ENCODE measurements at regions not wholly inside any gene's neighbourhood (a gene's known extent, or its start where the extent isn't known, plus 50 kb on each side); places are given as distances from the start of the nearest gene placed in this dataset.
A peak's percentile ranks its signal among the peaks of the same experiment; 100 is the strongest.

DNA sequence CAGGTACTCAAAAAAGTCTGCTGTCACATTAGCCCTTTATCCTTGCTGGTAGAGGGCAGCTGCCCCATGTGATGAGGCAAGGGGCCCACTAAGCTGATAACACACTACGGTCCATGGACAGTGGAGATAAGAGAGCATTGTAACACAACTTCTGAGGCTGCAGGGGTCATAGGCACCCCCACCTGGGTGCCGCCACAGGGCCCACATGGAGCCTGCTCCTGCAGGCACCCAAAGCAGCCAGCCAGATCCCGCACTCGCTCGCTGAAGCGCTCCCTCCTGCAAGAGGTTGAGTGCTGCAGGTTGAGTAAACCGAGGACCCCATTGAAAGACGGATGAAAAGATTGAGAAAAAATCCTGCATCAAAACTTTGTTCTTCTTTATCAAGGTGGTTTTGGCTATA lies 566.3 kb upstream of the NOVA1 start:
- H3K4me3 ChIP-seq (ENCODE audit: low read depth, low read length) = no peak overlapping the region
- DNase-seq (ENCODE audit: low read depth) = no peak
- TF ChIP-seq, protein P1, sequence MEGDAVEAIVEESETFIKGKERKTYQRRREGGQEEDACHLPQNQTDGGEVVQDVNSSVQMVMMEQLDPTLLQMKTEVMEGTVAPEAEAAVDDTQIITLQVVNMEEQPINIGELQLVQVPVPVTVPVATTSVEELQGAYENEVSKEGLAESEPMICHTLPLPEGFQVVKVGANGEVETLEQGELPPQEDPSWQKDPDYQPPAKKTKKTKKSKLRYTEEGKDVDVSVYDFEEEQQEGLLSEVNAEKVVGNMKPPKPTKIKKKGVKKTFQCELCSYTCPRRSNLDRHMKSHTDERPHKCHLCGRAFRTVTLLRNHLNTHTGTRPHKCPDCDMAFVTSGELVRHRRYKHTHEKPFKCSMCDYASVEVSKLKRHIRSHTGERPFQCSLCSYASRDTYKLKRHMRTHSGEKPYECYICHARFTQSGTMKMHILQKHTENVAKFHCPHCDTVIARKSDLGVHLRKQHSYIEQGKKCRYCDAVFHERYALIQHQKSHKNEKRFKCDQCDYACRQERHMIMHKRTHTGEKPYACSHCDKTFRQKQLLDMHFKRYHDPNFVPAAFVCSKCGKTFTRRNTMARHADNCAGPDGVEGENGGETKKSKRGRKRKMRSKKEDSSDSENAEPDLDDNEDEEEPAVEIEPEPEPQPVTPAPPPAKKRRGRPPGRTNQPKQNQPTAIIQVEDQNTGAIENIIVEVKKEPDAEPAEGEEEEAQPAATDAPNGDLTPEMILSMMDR (conservative IDR thresholded peaks at IDR 0.05; ENCODE audit: low read depth, low read length) = no peak

DNA sequence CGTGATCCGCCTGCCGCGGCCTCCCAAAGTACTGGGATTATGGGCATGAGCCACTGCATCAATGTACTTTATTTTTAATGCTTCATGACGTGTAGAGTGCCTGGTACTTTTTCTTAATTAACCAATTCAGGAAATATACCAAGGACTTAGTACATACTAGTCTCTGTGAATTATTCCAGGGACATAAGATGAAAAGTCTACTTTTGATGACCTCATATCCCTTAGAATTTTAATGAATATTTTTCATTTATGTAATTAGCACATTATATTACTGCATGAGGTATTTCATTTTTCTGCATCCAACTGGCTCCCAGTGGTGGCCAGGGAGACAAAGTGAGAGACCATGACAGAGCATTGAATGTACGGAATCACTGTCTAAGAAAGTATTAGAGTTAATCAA lies 577.7 kb upstream of the NOVA1 start:
- H3K4me3 ChIP-seq (ENCODE audit: low read depth, low read length) = no peak overlapping the region
- TF ChIP-seq, protein P1 (conservative IDR thresholded peaks at IDR 0.05; ENCODE audit: low read depth, low read length) = no peak
- no peak for DNase-seq (ENCODE audit: low read depth)

DNA sequence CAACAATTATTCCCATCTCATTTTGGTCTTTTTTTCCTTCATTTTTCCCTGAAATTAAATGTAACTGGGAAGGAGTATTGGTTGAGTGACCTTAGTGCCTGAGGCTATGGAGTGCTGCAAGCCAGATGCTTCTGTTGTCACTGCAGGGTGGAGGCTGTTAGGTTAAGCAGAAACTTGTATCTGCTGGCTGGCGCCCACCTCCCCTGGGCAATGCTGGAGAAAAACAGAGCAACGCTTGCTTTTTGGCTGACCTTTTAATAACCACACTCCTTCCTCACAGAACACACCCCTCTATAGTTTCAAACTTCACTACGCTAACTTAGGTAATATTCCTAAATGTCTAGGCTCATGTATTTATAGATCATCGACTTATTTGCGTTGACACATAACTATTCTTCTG lies 583.5 kb upstream of the NOVA1 start:
- no peak for DNase-seq (ENCODE audit: low read depth)
- TF ChIP-seq, protein P1 (conservative IDR thresholded peaks at IDR 0.05; ENCODE audit: low read depth, low read length) = no peak
- H3K4me3 ChIP-seq (ENCODE audit: low read depth, low read length) = no peak overlapping the region

DNA sequence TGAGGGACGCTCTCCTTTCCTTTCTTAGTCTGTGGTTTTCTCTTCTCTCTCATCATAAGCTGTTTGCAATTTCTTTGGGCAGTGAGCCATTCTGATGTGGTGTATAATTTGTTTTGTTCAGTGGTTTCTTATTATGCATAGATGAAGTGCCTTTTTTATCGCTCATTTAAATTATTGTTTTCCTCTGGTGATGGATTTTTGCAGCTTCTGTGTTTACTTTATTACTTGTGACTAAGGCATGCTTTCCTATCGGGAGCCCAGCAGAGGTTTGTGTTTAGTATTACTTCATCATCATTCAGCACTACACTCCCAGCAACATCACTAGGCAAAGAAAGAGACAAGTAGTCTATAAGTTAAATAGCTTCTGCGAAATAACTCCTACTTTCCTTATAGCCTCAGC lies 586.6 kb upstream of the NOVA1 start:
- TF ChIP-seq, protein P1 (conservative IDR thresholded peaks at IDR 0.05; ENCODE audit: low read depth, low read length) = no peak
- no peak overlapping the region for H3K4me3 ChIP-seq (ENCODE audit: low read depth, low read length)
- peak; percentile 3 for DNase-seq (ENCODE audit: low read depth)

DNA sequence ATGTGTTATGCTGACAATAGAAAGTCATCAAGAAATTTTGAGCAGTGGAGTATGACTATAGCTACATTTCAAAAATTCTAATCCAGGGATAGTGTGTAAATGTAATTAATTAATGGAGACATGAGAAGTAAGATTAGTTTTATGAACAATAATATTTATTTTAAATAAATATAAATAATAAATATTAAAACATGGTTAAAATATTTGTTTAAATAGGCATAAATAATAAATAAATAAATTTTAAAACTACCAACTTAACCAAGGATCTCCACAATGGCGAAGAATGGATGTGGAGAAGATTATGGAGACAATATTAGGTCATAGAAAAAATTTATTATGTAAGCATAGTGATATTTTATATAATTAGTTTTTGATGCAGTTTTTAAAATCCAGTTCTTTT lies 588.2 kb upstream of the NOVA1 start:
- TF ChIP-seq, protein P1 (conservative IDR thresholded peaks at IDR 0.05; ENCODE audit: low read depth, low read length) = no peak
- DNase-seq (ENCODE audit: low read depth) = no peak
- no peak overlapping the region for H3K4me3 ChIP-seq (ENCODE audit: low read depth, low read length)

DNA sequence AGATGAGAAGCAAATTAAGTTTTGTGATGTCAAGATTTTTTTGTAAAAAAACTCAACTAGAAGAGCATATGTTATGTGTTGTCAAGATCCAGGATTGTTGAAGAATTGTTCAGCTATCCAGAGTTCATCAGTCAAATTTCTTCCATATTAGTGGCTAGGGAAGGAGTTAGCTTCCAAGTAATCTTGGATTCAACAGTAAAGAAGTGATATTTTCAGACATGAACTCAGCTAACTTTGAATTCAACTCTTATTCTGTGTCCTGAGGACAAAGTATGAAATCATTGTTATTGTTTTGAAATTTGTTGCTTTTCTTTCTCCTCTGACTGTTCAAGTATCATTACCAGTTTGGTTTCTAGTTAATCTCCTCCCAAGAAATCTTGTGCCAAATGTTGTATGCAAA lies 589.3 kb upstream of the NOVA1 start:
- TF ChIP-seq, protein P1 (conservative IDR thresholded peaks at IDR 0.05; ENCODE audit: low read depth, low read length) = no peak
- no peak overlapping the region for H3K4me3 ChIP-seq (ENCODE audit: low read depth, low read length)
- DNase-seq (ENCODE audit: low read depth) = no peak

DNA sequence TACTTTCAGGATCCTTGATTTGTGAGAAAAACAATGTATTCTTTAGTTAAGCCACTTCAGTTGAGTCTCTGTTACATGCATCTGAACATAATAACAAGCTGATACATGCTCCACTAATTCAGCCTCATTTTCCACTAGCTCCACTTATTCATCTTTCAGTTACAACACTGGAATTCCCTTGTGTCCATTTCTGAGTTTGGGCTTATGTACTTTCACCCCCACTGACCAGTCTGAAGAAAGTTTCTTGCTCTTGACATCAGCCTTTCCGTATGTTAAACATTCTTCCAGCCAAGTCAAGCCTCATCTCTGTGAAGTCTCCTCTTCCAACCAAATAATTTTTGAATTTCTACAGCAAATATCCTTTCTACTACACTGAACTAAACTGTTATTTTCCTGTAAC lies 592.5 kb upstream of the NOVA1 start:
- TF ChIP-seq, protein P1 (conservative IDR thresholded peaks at IDR 0.05; ENCODE audit: low read depth, low read length) = no peak
- no peak overlapping the region for H3K4me3 ChIP-seq (ENCODE audit: low read depth, low read length)
- DNase-seq (ENCODE audit: low read depth) = no peak
